GM13976 (cell line): ENCODE measurements at regions not wholly inside any gene's neighbourhood (a gene's known extent, or its start where the extent isn't known, plus 50 kb on each side); places are given as distances from the start of the nearest gene placed in this dataset.
"Not testable (repeated sequence)": the region's sequence is repeated elsewhere in the genome, so short reads cannot be mapped to it uniquely, and the experiment has no call there.

Experiments
- DNase-seq: peaks from one replicate; pipeline ENCODE4 v3.0.0; 2012; ENCODE audit warnings: low spot score
- in situ Hi-C: fragments of 300-500 bp; cut with MboI; formaldehyde crosslinking; loops from one replicate; pipeline ENCODE4 v1.12.0; 2022; ENCODE audit warnings: low sequenced_read_pairs, mixed read lengths, inconsistent platforms; ENCODE audit not compliant: unreplicated experiment
- TF ChIP-seq, protein P1 (sequence below): IDR thresholded peaks from 2 replicates; pipeline ENCODE4 v1.5.1; 2012; ENCODE audit warnings: borderline replicate concordance, mild to moderate bottlenecking; ENCODE audit not compliant: insufficient read depth; ENCODE audit errors: extremely low read depth, missing control alignments, control extremely low read depth

DNA sequence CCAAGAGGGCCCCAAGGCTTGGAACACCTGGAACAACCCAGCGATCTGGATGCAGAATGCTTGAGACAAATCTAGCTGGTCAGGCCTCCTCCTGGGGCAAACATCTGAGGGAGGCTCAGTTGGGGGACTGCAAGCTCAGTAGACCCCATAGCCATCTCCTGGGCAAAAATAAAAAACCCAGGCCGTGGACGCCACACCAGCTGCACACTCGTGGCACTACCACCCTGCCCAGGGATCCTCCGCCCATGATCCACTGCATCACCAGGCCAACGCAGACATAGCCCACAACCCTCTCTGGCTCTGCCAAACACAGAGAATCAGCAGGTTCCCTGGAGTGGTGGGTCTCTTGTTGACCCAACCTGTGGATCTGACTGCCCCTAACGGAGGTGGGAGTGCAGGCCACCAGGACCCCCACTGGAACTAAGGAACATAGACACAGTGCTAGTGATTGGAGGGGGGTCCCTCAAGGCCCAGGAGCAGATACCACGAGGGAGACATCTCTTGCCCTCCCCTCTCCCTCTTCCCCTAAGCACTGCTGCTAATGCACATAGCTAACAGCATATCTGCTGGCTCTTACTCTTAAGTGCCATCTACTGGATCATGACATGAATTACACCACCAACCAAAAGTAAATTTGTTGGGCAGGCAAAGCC, 147.2 kb downstream of the CHD1L start:
- peak; percentile 69 for DNase-seq
- TF ChIP-seq, protein P1, sequence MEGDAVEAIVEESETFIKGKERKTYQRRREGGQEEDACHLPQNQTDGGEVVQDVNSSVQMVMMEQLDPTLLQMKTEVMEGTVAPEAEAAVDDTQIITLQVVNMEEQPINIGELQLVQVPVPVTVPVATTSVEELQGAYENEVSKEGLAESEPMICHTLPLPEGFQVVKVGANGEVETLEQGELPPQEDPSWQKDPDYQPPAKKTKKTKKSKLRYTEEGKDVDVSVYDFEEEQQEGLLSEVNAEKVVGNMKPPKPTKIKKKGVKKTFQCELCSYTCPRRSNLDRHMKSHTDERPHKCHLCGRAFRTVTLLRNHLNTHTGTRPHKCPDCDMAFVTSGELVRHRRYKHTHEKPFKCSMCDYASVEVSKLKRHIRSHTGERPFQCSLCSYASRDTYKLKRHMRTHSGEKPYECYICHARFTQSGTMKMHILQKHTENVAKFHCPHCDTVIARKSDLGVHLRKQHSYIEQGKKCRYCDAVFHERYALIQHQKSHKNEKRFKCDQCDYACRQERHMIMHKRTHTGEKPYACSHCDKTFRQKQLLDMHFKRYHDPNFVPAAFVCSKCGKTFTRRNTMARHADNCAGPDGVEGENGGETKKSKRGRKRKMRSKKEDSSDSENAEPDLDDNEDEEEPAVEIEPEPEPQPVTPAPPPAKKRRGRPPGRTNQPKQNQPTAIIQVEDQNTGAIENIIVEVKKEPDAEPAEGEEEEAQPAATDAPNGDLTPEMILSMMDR, result peak; percentile 49

DNA sequence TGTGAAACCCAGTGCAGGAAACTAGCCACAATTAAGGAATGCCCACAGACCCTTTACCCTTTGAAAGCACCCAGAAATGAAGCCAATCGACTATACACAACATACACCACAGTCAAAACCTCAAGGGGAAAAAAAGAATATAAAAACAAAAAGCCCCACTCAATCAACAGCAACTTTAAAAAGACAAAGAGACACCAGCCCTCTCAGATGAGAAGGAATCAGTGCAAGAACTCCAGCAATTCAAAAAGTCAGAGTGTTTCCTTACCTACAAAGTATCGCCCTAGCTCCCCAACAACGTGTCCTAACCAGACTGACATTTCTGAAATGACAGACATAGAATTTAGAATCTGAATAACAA, 147.7 kb downstream of the CHD1L start:
- no peak for DNase-seq
- in situ Hi-C loops, result loop anchor here (25.0 kb wide), 1 partner anchor 103 kb away; no protein-coding TSS in a partner anchor

More for the DNA sequence above, 147.2 kb downstream of the CHD1L start:
- in situ Hi-C loops, result loop anchor here (25.0 kb wide), 1 partner anchor 102 kb away; no protein-coding TSS in a partner anchor

GRCh38 chr1:147391114-147391513, 148.6 kb downstream of the CHD1L start:
- no peak for DNase-seq
- in situ Hi-C loops, result loop anchor here (25.0 kb wide), 1 partner anchor 104 kb away; no protein-coding TSS in a partner anchor
- TF ChIP-seq, protein P1, result no peak

More for the DNA sequence above, 147.7 kb downstream of the CHD1L start:
- TF ChIP-seq, protein P1, result no peak

DNA sequence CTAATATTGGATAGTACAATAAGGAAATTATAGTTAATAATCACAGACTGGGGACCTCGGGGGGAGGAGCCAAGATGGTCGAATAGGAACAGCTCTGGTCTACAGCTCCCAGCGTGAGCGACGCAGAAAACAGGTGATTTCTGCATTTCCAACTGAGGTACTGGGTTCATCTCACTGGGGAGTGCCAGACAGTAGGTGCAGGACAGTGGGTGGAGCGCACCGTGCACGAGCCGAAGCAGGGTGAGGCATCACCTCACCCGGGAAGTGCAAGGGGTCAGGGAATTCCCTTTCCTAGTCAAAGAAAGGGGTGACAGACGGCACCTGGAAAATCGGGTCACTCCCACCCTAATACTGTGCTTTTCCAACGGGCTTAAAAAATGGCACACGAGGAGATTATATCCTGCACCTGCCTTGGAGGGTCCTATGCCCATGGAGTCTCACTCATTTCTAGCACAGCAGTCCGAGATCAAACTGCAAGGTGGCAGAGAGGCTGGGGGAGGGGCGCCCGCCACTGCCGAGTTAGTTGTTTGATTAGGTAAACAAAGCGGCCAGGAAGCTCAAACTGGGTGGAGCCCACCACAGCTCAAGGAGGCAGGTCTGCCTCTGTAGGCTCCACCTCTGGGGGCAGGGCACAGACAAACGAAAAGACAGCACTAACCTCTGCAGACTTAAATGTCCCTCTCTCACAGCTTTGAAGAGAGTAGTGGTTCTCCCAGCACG, 138.8 kb upstream of the BCL9 start:
- in situ Hi-C loops, DNase-seq: not testable (repeated sequence)

DNA sequence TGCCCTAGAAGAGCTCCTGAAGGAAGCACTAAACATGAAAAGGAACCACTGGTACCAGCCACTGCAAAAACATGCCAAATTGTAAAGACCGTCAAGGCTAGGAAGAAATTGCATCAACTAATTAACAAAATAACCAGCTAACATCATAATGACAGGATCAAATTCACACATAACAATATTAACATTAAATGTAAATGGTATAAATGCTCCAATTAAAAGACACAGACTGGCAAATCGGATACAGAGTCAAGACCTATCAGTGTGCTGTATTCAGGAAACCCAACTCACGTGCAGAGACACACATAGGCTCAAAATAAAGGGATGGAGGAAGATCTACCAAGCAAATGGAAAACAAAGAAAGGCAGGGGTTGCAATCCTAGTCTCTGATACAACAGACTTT, 137.0 kb upstream of the BCL9 start:
- DNase-seq, in situ Hi-C loops: not testable (repeated sequence)

DNA sequence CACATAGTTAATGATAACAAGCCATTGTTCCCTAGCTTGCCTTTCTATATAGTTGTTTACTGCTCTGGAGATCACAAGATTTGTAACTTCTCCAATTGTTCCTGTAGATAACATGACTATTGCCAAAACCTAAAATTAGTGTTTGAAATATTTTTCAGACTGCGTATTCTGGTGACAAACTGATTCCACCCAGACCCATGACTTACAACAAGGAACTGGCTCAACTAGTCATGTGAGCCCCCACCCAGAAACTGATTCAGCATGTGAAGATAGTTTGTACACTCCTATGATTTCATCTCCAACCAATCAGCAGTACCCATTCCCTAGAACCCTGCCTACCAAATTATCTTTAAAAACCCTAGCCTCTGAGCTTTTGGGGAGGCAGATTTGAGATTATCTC, 131.4 kb upstream of the BCL9 start:
- no peak for DNase-seq
- in situ Hi-C loops, result no loop called here
- TF ChIP-seq, protein P1, result no peak

DNA sequence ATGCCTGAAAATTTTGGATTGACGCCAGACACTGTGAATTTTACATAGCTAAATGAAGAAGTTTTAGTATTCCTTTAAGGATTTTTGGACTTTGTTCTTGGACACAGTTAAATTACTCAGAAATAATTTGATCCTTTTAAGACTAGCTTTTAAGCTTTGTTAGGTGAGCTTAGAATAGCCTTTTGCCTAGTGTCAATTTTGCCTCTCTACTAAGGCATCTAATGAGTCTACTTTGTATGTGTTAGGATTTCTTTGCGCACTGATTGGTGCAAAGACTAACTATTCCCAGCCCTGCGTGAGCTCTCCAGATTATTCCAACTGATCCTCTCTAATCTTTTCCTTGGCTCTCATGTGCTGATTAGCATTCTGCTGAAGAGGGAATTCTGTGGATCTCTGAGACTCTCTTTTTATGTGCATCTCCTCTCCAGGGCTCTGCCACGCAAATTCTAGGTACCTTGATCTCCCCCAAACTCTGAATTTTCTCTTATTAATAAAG, 128.1 kb upstream of the BCL9 start:
- DNase-seq, result no peak
- in situ Hi-C loops, result no loop called here
- TF ChIP-seq, protein P1, result no peak
